ENCODE measurements at regions not wholly inside any gene's neighbourhood (a gene's known extent, or its start where the extent isn't known, plus 50 kb on each side); places are given as distances from the start of the nearest gene placed in this dataset.

DNA sequence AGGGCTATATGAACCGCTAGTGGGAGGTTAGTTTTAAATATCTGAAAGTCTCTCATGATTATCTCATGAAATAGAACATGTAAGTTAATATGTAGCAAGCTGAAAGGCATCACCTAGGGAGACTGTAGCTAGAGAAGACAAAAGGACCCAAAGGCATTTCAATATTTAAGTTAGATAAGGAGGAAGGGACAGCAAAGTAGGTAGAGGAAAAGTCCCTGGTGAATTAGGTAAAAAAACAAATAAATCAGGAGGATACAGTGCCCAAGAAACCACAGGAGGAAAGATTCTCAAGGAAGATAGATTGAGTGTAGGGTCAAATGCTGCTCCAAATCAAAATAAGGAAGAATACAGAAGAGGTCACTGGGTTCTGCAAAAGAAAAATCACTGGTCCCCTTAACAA, 175.5 kb downstream of the GASK1B start:
- Mint-ChIP-seq H3K4me1 (no peaks in the 10 kb centered on the region), H3K4me3 (no peak overlapping the region), H3K27ac (no peak overlapping the region), H3K36me3 (no peaks in the 10 kb centered on the region), H3K27me3 (peaks cover 0 to 4% (median 0%) of the 10 kb centered on the region in 5 donors), H3K9me3 (peaks cover 0 to 3% (median 0%) of the 10 kb centered on the region in 9 donors)
- POLR2A ChIA-PET, result no interaction called here
- no peak for DNase-seq
- no peak for ATAC-seq

DNA sequence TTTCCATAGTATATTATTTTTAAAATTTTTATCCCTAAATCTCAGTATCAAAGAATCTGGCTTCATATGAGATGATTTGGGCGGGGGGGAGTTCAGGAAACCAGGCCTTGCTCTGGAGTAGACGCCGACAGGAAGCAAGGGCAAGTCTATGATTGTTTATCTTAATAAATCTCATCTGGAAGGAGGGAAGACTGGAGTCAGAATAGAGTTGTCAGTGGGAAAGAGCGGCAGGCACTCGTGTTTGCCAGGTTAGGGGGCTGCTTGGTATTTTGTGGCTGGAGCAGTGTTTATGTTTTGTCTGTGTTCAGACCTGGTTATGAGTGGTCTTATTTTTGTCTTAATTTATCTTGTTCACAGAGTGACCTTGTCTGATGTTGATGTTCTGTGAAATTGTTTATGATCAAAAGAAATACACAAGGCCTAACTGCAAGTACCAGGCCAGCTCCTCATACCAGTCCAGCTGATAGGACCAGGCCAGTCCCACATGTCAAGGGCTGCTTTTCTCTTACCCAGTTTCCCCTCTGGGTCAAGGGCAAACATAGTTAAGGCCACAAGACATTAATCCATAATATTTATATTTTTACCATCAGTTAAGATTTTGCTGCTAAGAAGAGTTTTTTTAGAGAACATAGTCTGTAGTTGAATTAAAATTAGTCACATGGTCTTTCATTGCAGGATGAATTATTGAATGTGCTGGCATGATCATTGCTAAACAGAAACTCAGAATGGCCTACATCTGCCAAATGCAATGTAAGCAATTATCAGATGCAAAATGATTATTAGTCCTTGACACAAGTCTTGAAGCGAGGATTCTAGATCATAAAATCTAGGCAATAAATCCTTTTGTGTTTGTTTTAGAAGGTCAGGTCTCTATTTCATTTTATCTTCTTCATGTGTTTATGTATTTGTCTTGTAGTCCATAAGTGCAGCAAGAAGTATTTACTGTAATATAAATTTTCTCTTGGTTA, 176.5 kb downstream of the GASK1B start:
- Mint-ChIP-seq H3K27me3 (peaks cover 0 to 4% (median 0%) of the 10 kb centered on the region in 5 donors), H3K36me3 (no peaks in the 10 kb centered on the region), H3K27ac (no peak overlapping the region), H3K9me3 (peaks cover 0 to 3% (median 0%) of the 10 kb centered on the region in 9 donors), H3K4me1 (no peaks in the 10 kb centered on the region), H3K4me3 (no peak overlapping the region)
- DNase-seq (no peak), ATAC-seq (no peak)
- POLR2A ChIA-PET, result no interaction called here

DNA sequence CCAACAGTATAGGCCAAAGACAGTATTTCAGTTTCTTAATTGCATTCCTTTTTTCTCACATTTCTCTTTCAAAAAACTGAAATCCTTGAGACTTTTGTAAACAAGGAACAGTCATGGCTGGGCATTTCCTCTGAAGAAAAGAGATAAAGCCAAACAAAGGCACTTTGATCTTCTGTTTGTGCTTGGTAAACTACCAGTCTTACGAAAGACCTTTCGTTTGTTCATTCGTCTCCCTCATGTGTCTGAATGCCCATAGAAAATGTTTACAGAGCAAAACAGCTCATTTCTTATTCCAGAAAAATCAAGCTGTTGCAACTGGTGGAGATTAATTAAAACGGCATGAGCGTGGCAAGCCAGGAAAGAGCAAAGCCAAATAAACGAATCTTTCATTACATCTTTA, 178.0 kb downstream of the GASK1B start:
- peaks cover 0 to 4% (median 0%) of the 10 kb centered on the region in 5 donors for H3K27me3 Mint-ChIP-seq
- POLR2A ChIA-PET, result no interaction called here
- H3K4me1 Mint-ChIP-seq, result no peaks in the 10 kb centered on the region
- H3K9me3 Mint-ChIP-seq, result peaks cover 0 to 3% (median 0%) of the 10 kb centered on the region in 9 donors
- H3K4me3 Mint-ChIP-seq, result no peak overlapping the region
- ATAC-seq (no peak), DNase-seq (no peak)
- H3K27ac Mint-ChIP-seq, result no peak overlapping the region
- no peaks in the 10 kb centered on the region for H3K36me3 Mint-ChIP-seq

DNA sequence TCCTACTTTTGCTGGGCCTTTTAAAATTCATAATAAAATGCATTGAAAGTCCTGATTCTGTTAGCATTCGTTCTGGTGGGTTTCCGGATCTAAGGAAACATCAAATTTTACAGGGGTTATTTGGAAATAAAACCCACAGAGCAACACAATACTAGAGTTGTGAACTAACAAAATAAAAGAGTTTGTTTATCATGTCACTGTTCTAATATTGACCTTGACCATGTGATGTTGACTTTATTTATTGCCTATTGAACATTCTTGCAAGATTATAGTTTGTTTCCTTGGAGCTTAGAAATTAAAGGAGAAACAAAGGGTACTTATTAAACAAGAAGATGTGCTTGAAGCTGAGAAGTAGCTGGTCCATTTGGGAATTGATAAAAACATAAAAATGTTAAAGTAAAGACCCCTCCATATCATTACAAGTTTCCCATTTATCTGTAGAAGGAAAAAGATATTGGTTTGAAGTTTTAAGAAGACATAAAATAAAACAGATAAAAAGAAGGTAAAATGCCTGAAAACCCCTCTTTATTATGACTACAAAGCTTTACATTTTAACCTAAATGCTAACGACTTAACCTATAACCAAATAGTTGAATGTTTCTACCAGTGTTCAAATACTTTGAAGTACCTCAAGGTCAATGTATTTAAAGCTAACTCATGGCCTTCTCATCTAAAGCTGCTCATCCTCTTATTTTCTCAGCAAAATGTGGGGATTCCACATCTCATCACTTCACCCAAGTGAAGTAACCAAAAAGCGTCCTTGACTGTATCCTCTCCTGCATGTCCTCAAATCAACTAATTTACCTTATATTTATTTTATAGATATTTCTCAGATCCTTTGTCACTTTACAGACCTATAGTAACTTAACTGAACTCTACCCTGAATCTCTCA, 179.6 kb downstream of the GASK1B start:
- Mint-ChIP-seq H3K9me3 (peaks cover 0 to 3% (median 0%) of the 10 kb centered on the region in 9 donors), H3K4me1 (no peaks in the 10 kb centered on the region), H3K27me3 (peaks cover 0 to 4% (median 0%) of the 10 kb centered on the region in 5 donors), H3K4me3 (no peak overlapping the region), H3K27ac (no peak overlapping the region), H3K36me3 (no peaks in the 10 kb centered on the region)
- DNase-seq, result no peak
- POLR2A ChIA-PET, result no interaction called here
- ATAC-seq, result no peak

DNA sequence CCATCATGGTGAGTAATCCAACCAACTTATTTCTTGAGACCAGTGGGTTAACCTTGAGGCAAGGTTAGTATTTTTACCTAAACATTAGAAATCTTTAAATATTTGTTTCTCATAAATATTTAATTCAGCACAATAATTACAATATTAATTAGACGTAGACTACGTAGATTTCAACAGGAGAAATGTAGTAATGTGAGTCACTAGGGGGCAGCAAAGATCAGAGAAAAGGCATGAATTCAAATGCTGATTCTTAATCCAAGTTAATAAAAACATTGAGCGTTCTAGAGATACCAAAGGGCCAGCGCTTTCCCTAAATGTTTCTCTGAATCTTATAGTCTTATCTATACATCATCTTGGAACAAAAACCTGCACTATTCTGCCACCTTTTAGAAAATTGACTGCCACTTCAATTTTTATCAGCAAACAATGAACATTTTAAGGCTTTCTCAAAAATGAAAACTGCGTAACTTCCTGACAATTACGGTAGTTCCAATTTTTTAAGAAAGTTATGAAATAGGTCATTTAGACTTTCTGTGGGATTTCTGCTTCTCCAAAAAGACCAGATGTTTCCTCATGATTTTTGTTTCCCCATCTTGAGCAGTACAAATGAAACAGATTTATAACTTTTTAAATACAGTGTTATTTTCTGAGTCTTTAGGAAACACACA, 180.7 kb downstream of the GASK1B start:
- peak overlapping the region in 4 of 10 donors; percentile 2 to 53 (median 25) for H3K4me3 Mint-ChIP-seq
- no peaks in the 10 kb centered on the region for H3K36me3 Mint-ChIP-seq
- H3K27ac Mint-ChIP-seq, result no peak overlapping the region
- H3K27me3 Mint-ChIP-seq, result peaks cover 0 to 1% (median 0%) of the 10 kb centered on the region in 5 donors
- H3K4me1 Mint-ChIP-seq, result no peaks in the 10 kb centered on the region
- POLR2A ChIA-PET, result no interaction called here
- H3K9me3 Mint-ChIP-seq, result peaks cover 0 to under 1% (median 0%) of the 10 kb centered on the region in 9 donors
- peak in 4 of 10 donors; percentile 9 to 25 (median 18) for DNase-seq
- ATAC-seq, result no peak

DNA sequence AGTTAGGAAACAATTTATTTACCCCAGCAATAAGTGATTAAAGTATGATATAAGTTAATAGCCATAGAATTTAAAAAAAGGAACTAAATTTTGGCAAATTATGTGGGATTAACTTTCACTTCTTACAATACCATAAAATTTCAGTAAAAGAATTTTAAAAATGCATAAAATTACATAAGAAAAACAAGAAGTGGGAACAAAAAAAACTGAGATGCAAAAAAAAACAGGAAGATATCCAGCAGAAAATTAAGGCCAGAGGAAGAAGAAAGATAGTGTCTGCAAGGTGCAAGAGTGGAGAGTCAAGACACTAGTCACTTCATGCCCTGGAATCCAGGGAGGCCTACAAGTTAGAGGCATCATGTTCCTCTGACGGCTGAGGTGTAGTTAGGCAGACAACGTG, 184.2 kb downstream of the GASK1B start:
- POLR2A ChIA-PET, result no interaction called here
- no peak for ATAC-seq
- no peak overlapping the region for H3K27ac Mint-ChIP-seq

DNA sequence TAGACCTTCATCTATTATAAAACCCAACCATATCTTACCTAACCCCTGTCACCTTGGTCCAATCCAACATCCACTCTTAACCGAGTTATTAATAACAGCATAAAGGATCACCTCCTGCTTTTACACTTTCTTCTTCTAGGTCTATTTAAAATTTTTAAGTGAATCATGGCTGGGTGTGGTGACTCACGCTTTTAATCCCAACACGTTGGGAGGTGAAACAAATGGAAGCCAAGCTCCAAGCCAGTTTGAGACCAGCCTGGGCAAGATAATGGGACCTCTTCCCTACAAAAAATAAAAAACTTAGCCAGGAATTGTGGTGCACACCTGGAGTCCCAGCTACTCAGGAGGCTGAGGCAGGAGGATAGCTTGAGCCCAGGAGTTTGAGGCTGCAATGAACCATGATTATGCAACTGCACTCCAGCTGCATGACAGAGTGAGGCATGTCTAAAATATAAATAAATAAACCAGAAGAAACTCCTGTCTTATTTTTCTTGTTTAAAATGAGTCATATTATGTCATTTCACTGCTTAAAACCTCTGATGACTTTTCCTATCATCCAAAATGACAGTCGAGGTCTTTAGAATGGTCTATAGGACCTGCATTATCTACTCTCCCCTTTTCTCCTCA, 188.4 kb downstream of the GASK1B start:
- Mint-ChIP-seq H3K9me3 (peaks cover 0 to 3% (median 0%) of the 10 kb centered on the region in 9 donors), H3K27me3 (peaks cover 0 to 11% (median 3%) of the 10 kb centered on the region in 5 donors), H3K36me3 (no peaks in the 10 kb centered on the region), H3K27ac (no peak overlapping the region), H3K4me3 (no peak overlapping the region), H3K4me1 (no peaks in the 10 kb centered on the region)
- ATAC-seq (no peak), DNase-seq (no peak)
- POLR2A ChIA-PET, result no interaction called here

More for the DNA sequence above, 184.2 kb downstream of the GASK1B start:
- H3K27me3 Mint-ChIP-seq, result peaks cover 0 to 9% (median 0%) of the 10 kb centered on the region in 5 donors
- H3K4me1 Mint-ChIP-seq, result no peaks in the 10 kb centered on the region
- no peak for DNase-seq
- peaks cover 0 to 3% (median 0%) of the 10 kb centered on the region in 9 donors for H3K9me3 Mint-ChIP-seq
- H3K4me3 Mint-ChIP-seq, result no peak overlapping the region
- H3K36me3 Mint-ChIP-seq, result no peaks in the 10 kb centered on the region

DNA sequence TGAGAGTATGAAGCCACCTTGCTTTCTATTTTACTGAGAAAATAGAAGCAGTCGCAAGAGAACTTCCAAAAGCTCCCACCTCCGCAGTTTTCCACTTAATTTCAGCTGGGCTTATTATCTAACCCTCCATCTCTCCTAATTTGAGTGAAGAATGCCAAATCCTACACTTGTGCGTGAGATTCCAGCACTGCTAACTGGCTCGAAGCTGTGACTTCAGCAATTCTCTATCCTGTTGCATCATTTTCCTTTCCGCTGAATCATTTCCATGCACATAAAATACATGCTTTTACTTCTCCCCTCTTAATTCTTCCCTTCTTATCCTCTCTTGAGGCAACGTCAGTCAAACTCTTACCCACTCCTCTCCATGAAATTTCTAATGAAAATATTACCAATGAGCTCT, 189.5 kb downstream of the GASK1B start:
- Mint-ChIP-seq H3K9me3 (peaks cover 0 to 3% (median 0%) of the 10 kb centered on the region in 9 donors), H3K27ac (no peak overlapping the region), H3K27me3 (peaks cover 0 to 13% (median 5%) of the 10 kb centered on the region in 5 donors), H3K4me1 (peaks cover 2 to 8% (median 3%) of the 10 kb centered on the region in 4 donors), H3K36me3 (no peaks in the 10 kb centered on the region), H3K4me3 (no peak overlapping the region)
- DNase-seq (no peak), ATAC-seq (no peak)
- POLR2A ChIA-PET, result no interaction called here

DNA sequence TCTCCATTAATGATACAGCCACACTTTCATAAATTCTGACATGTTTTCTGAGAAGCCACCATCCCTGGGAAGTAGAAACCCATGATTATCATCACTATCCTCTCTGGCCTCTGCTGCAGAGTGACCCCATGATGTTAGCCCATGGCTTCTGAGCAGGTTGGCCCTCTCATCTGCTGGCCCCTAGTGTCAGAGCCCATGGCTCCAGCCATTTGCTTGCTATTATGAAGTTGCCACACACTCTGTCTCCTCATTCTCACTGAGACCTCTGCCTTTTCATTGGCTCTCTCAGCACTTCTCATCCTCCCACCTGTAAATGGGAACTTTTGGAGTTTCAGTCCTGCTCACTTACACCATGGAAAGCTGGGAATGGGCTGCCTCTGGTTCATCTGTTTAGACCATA, 192.7 kb downstream of the GASK1B start:
- peaks cover 0 to 16% (median 9%) of the 10 kb centered on the region in 5 donors for H3K27me3 Mint-ChIP-seq
- ATAC-seq (no peak), DNase-seq (no peak)
- no peak overlapping the region for H3K4me3 Mint-ChIP-seq
- H3K36me3 Mint-ChIP-seq, result no peaks in the 10 kb centered on the region
- POLR2A ChIA-PET, result no interaction called here
- peaks cover 2 to 8% (median 3%) of the 10 kb centered on the region in 4 donors for H3K4me1 Mint-ChIP-seq
- no peaks in the 10 kb centered on the region for H3K9me3 Mint-ChIP-seq
- H3K27ac Mint-ChIP-seq, result no peak overlapping the region

DNA sequence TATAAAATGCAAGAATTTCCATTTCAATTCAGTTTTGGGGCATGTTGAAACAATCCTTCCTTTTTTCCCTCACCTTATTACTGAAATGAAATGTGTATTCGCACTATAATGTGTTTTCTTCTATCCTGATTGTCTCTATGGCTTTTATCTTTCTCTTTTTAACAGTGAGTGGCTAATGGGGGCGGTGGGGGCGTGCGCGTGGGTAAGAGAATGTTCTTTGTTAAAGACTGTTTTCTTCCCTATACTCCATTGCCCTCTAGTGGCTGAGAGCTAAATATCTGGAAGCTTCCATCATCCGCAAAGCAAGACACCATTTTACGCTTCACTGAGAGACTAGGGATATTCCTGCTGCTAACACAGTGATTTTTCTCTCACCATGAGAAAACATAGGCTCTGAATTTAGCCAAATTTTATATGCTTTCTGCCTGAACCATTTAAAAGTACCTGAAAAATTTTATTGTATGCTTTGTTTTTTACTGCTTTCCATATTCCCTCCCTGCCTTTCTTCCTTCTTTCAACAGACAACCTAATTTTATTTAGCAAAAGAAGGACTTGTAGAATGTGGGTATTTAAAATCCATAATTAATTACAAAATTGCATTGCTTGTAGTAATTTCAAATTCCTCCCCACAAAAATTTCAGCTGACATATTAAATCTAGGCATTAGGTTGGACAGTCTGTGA, 194.0 kb downstream of the GASK1B start:
- Mint-ChIP-seq H3K36me3 (no peaks in the 10 kb centered on the region), H3K4me1 (peaks cover 2 to 8% (median 3%) of the 10 kb centered on the region in 4 donors), H3K27ac (no peak overlapping the region), H3K27me3 (peaks cover 0 to 9% (median 6%) of the 10 kb centered on the region in 5 donors), H3K9me3 (no peaks in the 10 kb centered on the region), H3K4me3 (peak overlapping the region in 3 of 10 donors; percentile 9 to 46 (median 26))
- peak; percentile 52 to 65 for ATAC-seq
- peak in 6 of 10 donors; percentile 1 to 64 (median 22) for DNase-seq
- POLR2A ChIA-PET, result no interaction called here

DNA sequence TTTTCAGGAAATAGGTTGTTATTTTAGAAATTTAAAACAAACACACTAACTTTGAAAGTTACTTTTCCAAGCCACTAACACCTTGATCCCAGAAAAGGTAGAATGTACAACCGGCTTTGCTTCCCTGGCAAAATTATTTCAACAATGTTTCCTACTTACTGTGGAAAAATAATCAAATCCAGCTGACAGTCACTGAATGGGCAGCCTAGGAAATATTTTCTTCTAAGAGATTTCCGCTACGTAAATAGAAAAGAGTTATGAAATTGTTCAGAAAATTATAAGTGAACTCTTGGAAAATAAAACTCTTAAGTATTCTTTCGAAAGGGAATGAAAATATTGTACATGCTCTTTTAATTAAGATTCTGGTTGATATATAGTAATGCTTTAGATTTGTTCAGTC, 195.7 kb downstream of the GASK1B start:
- H3K9me3 Mint-ChIP-seq, result no peaks in the 10 kb centered on the region
- no peak for DNase-seq
- ATAC-seq, result no peak
- H3K27ac Mint-ChIP-seq, result no peak overlapping the region
- peaks cover 2 to 8% (median 3%) of the 10 kb centered on the region in 4 donors for H3K4me1 Mint-ChIP-seq
- H3K27me3 Mint-ChIP-seq, result peaks cover 0 to 9% (median 6%) of the 10 kb centered on the region in 5 donors
- POLR2A ChIA-PET, result no interaction called here
- no peak overlapping the region for H3K4me3 Mint-ChIP-seq
- no peaks in the 10 kb centered on the region for H3K36me3 Mint-ChIP-seq

DNA sequence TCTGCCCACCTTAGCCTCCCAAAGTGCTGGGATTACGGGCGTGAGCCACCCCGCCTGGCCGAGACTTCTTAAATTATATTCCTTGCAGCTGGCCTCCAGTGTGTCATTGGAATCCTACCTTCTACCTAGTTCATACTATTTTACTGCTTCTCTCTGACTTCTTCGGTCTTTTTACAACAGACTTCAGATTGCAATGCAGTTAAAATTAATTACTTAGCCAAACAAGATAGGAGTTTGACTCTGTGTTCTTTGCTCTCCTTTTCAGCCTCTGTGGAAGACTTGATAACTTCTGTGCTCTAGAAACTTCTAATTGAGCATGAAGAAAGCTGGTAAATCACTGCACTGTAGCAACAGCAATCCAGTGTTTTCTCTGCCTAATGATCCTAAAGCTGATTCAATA, 199.5 kb downstream of the GASK1B start:
- DNase-seq (no peak), ATAC-seq (no peak)
- H3K4me1 Mint-ChIP-seq, result no peaks in the 10 kb centered on the region
- H3K27ac Mint-ChIP-seq, result no peak overlapping the region
- no peaks in the 10 kb centered on the region for H3K9me3 Mint-ChIP-seq
- peaks cover 0 to 3% (median 2%) of the 10 kb centered on the region in 5 donors for H3K27me3 Mint-ChIP-seq
- H3K4me3 Mint-ChIP-seq, result no peak overlapping the region
- no peaks in the 10 kb centered on the region for H3K36me3 Mint-ChIP-seq
- POLR2A ChIA-PET, result no interaction called here
